ENCODE measurements at regions not wholly inside any gene's neighbourhood (a gene's known extent, or its start where the extent isn't known, plus 50 kb on each side); places are given as distances from the start of the nearest gene placed in this dataset.

DNA sequence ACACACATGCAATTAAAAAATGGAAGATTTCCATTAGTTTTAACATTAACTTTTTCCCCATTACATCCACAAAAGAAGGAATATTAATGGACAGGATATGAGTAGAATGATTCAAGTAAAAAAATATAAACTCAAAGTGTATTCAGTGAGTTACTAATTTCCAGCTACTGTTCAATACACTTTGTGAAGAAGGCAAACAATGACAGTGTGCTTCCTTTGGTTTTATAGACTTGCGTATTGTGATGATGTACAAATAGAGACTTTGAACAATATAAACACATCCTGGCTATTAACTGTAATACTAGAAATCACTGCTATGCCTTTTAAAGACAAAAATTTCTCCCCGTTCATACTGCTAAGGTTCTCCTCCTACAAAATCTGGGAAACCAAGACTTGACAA is 171.4 kb downstream of the ASB9 start:
- no peak for DNase-seq (ENCODE audit: low spot score)
- in situ Hi-C loops (cut with MboI; ENCODE audit: low sequenced_read_pairs, unreplicated experiment), result no loop called here
- TF ChIP-seq, protein P1, sequence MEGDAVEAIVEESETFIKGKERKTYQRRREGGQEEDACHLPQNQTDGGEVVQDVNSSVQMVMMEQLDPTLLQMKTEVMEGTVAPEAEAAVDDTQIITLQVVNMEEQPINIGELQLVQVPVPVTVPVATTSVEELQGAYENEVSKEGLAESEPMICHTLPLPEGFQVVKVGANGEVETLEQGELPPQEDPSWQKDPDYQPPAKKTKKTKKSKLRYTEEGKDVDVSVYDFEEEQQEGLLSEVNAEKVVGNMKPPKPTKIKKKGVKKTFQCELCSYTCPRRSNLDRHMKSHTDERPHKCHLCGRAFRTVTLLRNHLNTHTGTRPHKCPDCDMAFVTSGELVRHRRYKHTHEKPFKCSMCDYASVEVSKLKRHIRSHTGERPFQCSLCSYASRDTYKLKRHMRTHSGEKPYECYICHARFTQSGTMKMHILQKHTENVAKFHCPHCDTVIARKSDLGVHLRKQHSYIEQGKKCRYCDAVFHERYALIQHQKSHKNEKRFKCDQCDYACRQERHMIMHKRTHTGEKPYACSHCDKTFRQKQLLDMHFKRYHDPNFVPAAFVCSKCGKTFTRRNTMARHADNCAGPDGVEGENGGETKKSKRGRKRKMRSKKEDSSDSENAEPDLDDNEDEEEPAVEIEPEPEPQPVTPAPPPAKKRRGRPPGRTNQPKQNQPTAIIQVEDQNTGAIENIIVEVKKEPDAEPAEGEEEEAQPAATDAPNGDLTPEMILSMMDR (IDR thresholded peaks at IDR 0.05; ENCODE audit: borderline replicate concordance, control extremely low read depth, extremely low read depth, insufficient read depth, missing control alignments), result no peak

DNA sequence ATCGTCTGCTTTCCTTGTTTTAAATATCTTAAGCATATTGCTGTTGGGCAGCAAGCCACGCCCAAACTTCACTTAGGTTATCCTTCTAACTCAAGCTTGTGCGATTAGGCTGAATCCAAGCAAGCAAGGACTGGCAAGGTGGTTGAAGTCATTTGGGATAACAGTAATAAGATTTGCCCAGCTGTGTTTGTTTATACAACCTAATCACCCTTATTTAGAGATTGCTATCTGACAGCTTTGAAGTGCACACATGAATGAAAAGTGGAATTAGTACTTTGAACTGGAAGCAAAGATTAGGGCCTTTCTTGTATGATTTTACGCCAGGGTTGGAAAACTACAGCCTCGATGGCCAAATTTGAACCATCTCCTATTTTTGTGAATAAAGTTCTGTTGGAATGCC is 182.1 kb downstream of the ASB9 start:
- no peak for DNase-seq (ENCODE audit: low spot score)
- in situ Hi-C loops (cut with MboI; ENCODE audit: low sequenced_read_pairs, unreplicated experiment), result no loop called here
- TF ChIP-seq, protein P1 (IDR thresholded peaks at IDR 0.05; ENCODE audit: borderline replicate concordance, control extremely low read depth, extremely low read depth, insufficient read depth, missing control alignments), result no peak

DNA sequence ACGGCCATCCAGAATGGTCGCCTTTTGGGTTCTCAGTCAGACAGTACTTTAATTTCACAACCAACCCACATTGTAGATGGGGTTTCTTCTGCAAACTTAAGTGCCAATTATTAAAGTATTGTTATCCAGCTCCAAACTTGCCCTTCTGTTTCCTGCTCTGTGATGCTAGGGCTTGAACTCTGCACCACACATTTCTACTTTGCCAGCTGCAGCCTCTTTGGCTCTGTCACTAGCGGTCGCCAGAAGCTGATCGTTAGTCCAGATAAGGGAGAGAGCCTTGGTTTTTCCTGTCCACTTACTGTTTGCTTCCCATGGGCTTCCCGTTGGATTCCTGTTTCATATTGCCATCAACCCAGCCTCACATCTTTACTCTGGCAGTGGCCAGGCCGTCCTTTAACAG is 196.6 kb downstream of the ASB9 start:
- in situ Hi-C loops (cut with MboI; ENCODE audit: low sequenced_read_pairs, unreplicated experiment), result no loop called here
- no peak for DNase-seq (ENCODE audit: low spot score)
- TF ChIP-seq, protein P1 (IDR thresholded peaks at IDR 0.05; ENCODE audit: borderline replicate concordance, control extremely low read depth, extremely low read depth, insufficient read depth, missing control alignments), result no peak

DNA sequence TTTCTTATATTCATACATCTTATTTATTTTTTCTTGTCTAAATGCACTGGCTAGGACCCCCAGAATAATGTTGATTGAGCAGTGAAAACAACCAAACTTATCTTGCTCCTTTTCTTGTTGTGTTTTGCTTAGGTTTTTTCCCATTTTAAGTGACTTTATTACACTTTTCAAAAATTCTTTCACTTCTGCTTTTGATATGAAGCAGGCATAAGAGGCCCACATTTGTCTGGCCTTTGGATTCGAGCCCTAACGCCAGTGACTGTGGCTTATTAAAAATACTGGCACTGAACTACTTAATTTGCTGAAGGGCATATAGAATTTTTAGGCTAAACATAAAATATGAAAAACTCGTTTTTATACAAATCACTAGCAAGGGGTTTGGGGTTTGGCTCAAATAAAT is 197.0 kb downstream of the ASB9 start:
- in situ Hi-C loops (cut with MboI; ENCODE audit: low sequenced_read_pairs, unreplicated experiment), result no loop called here
- TF ChIP-seq, protein P1 (IDR thresholded peaks at IDR 0.05; ENCODE audit: borderline replicate concordance, control extremely low read depth, extremely low read depth, insufficient read depth, missing control alignments), result no peak
- DNase-seq (ENCODE audit: low spot score), result no peak

DNA sequence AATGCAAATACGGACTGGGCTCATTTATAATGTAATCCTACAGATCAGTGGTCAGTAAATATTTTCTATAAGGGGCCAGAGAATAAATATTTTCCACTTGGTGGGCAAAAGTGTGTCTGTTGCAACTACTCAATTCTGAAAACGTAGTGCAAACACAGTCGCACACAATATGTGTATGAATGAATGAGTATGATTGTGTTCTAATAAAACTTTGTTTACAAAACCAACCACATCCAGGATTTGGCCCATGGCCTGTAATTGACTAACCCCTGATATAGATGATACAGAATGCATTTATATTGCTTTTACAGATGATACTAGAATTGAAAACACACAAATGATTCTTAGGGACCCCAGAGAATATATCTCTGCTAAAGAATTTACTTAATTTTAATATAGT is 197.6 kb downstream of the ASB9 start:
- TF ChIP-seq, protein P1 (IDR thresholded peaks at IDR 0.05; ENCODE audit: borderline replicate concordance, control extremely low read depth, extremely low read depth, insufficient read depth, missing control alignments), result no peak
- in situ Hi-C loops (cut with MboI; ENCODE audit: low sequenced_read_pairs, unreplicated experiment), result no loop called here
- no peak for DNase-seq (ENCODE audit: low spot score)

DNA sequence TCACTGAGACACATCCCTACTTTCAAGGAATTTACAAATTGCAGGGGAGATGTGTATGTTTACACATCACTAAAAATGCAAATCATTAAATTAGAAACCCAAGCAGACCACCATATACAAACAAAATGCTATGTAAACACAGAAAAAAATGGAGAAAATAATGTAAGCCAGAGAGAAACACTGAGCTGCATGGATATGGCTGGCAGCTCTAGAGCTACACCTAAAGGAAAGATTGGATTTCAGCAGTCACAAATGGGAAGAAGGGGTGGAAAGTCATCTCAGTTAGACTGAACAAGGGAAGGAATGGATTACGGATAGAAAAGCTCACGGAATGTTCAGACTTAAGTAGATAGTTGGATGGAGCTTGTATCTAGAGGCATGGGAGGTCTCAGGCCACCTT is 186.3 kb downstream of the MOSPD2 start:
- TF ChIP-seq, protein P1 (IDR thresholded peaks at IDR 0.05; ENCODE audit: borderline replicate concordance, control extremely low read depth, extremely low read depth, insufficient read depth, missing control alignments), result no peak
- DNase-seq (ENCODE audit: low spot score), result no peak
- in situ Hi-C loops (cut with MboI; ENCODE audit: low sequenced_read_pairs, unreplicated experiment), result no loop called here

DNA sequence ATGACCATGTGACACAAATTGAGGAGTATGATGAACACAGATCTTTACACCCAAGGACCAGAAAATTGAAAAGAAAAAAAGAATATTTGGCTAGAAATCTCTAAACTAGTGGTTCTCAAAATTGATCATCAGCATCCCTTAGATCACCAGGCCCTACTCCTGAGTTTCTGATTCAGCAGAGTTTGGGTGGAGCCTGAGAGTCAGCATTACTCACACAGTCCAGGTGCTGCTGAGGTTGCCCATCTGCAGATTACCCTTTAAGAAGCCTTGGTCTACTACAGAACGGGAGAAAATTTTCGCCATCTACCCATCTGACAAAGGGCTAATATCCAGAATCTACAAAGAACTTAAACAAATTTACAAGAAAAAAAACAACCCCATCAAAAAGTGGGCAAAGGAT is 182.8 kb downstream of the MOSPD2 start:
- in situ Hi-C loops (cut with MboI; ENCODE audit: low sequenced_read_pairs, unreplicated experiment), result no loop called here
- TF ChIP-seq, protein P1 (IDR thresholded peaks at IDR 0.05; ENCODE audit: borderline replicate concordance, control extremely low read depth, extremely low read depth, insufficient read depth, missing control alignments), result no peak

More for the DNA sequence above, 182.8 kb downstream of the MOSPD2 start:
- DNase-seq (ENCODE audit: low spot score), result no peak

All from GM13976 (cell line).